GM08714 (cell line): ENCODE measurements at regions not wholly inside any gene's neighbourhood (a gene's known extent, or its start where the extent isn't known, plus 50 kb on each side); places are given as distances from the start of the nearest gene placed in this dataset.

Experiments
- H3K4me3 ChIP-seq: fragments of 200-500 bp; sonication (Bioruptor generic); 2 replicates; pipeline ENCODE4 v1.5.1; 2014; ENCODE audit warnings: mild to moderate bottlenecking, low read length, inconsistent platforms
- ZNF274 ChIP-seq: IDR thresholded peaks from 2 replicates; pipeline ENCODE4 v1.6.1; 2012; ENCODE audit warnings: mild to moderate bottlenecking, low read depth, low read length

DNA sequence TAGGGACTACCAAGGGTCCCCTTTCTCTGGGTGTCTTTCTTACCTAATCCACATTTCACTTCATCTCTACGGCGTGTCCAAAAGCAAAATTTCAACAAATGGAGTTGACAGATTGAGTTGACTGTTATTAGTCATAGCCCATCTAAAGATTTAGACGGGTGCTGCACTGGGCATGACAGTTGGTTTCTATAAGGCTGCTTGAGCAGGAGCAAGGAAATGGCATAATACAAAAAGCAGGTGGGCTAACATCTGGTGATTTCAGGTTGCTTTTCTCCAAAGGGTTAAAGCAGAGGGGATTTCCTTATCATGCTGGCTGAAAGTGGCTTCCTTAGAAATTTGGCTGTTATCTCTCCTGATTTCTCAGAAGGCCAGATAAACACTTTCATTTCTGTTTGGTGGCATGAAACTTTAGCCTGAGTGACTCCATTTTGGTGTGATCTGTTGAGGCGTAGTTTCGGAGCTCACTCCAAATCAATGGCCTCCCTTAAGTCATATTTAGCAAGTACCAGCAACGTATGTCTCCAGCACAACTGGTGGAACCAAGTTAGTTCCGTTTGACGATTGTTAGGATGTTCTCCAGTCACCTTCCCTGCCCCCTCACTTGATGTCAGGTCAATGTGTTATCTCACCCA, 440.4 kb downstream of the FGF9 start:
- H3K4me3 ChIP-seq, result no peak overlapping the region
- TF ChIP-seq ZNF274, result no peak

DNA sequence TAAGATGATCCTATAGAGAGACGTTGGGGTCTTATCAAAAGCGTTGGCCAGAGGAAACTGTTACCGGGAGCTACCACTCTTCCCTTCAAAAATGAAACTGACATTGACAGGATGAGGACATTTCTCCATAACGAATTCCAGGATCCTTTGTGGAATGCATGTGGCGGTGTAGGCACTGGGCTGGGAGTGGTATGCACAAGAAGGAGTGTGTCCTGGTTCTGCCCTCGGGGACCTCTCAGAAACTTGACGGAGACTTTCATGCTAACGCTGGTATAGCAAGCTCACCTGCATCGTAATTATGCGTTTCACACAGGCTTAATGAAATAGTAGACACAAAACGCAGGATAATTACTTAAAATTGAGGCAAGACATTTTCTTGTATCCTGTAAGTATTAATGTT, 441.1 kb downstream of the FGF9 start:
- no peak overlapping the region for H3K4me3 ChIP-seq
- no peak for TF ChIP-seq ZNF274

DNA sequence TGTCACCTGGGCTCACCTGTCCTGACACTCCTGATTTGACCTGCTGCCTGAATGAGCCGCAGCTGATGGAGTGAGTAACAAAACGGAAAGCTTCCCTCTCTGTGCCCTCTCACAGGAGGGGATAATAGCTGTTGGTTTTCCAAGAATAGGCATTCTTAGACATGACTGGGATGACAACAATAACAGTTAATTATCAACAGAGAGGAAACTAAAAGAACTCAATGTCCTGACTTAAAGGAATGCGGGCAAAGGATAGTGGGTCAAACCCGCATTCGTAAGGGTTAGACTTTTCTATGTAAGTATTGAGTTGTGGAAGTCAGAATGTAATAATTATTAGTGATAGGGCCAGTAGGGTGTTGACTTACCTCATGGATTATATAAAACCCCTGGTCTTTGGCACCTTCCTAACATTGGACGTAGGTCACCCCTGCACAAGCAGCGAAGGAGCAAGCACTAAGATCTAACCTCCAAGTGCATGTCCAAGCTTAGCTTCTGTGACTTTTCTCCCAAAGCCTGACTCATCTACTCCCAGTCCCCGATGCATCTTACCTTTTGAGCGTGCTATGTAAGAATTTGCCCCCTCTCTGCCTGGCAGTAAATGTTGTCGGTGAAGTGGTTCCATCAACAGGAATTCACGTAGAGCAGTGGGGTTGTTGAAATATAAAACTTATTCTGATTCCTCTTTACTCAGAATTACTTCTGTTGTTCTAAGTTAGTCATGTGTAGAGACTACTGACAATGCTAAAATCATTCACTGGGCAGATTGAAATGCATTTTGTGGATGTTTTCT, 442.3 kb downstream of the FGF9 start:
- H3K4me3 ChIP-seq, result no peak overlapping the region
- TF ChIP-seq ZNF274, result no peak

DNA sequence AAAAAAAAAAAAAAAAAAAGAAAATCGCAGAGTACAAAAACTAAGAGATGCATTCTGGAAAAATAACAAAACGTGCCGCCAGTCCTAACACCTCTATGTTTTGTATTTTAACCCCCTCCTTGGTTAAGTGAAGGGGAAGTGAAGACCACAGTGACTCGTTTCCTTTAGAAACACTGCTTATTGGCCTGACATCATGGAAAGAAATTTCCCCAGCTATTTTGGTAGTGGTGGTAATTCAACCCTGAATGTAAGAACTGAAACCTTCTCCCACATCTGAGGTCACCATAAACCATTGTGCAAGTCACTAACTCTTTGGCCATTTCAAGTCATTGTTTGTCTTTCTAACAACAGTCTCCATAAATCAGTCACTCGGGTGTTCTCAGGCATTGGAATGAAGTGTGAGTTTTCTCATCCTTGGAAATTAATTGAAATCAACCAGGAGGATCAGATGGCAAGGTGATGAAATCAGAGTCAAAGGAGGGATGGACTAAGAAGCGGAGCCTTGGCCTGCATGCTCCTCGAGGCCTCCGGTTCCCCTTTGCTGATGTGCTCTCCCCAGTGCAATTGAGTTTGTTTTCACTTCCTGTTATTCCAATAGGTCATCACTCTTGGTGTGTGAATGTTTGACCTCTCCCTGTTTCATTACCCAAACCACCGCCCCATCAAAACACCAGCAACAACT, 443.9 kb downstream of the FGF9 start:
- no peak for TF ChIP-seq ZNF274
- peak overlapping the region; percentile 53; the same call in 1 of the 2 replicates for H3K4me3 ChIP-seq

DNA sequence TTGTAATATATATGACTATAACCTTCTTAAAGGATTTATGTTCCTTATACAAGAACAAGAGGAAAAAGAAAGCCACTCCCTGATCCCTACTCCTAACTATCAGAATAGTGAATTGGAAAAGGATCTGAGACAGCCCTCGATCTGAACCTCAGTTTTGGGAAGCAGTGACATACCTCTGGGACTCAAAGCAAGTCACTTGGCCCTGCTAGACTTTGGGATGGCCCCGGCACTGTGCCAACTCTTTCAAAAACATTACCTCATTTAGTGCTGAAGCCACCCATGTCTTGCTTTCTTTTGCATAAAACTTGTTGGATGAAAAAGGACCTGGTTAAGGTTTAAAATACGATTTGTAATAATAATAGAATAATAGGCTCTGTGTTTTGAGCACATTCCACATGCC, 447.3 kb downstream of the FGF9 start:
- no peak overlapping the region for H3K4me3 ChIP-seq
- TF ChIP-seq ZNF274, result no peak

DNA sequence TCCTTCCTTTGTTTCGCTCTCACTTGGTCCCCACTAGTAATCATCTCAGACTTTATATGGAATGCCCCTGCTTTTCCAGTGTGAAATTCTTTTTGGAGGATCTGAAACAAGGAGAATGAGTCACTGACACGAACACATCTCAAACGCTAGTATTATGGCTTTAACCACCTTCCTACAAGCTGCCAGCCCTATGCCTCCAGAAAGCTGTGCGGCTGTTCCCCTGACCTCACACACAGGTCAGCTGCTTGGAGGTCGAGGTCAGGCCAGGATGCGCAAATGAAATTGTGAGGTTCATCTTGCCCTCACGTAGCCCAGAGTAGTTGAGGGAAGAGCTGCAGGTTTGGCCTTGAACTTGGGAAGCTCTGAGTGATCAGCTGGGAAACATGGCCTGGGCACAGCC, 449.8 kb downstream of the FGF9 start:
- H3K4me3 ChIP-seq, result no peak overlapping the region
- TF ChIP-seq ZNF274, result no peak

DNA sequence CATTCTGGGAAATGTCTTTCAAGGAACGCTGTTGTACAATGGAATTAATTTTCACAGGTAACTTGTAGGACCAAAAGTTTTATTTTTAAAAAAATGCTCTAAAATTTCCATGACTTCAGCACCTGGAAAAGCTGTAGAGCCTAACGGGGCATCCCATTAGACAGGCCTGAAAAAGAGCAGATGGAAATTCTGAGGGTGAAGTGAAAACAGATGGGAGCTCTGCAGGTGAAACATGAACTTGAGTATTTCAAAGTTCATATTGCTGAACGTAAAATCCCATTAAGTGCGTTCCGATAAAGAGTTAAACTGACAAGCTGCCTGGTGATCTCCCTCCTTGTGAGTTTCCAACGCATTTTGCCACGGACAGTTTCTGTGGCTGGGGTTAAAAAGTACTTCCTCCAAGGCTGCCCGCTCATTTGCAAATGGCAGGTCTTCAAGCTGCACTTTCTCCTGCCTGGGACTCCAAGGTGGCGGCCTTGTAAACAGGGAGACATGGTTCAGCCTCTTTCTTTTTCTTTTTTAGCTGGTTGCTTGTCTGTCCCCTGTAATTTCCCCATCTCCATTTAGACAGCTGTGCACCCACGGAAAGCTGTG, 450.4 kb downstream of the FGF9 start:
- TF ChIP-seq ZNF274, result no peak
- no peak overlapping the region for H3K4me3 ChIP-seq

DNA sequence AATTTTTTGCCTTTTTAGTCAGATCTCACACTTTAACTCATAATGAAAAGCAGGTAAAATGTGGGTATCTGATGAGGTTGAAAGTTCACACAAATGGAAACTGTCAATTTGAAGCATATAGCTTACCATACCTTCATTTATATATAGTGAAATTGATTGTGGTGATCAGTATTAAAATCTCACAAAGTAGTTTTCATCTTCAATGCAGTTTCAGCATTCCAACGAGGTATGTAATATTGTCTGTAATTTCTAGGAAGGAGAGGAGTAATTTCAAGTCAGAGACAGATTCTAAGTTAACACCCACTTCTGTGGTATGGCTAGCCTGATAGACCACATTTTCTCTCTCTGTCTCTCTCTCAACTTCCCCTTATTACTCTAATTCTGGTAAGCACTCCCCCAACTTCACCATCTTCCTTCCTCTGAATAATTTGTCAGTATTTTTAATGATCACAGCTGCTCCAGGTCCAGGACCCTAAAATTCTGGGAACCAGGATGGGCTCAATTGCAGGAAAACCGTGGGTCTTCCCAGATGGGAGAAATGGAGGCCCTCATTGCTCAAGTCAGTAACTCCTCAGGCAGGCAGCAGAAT, 455.7 kb downstream of the FGF9 start:
- no peak for TF ChIP-seq ZNF274
- H3K4me3 ChIP-seq, result no peak overlapping the region

DNA sequence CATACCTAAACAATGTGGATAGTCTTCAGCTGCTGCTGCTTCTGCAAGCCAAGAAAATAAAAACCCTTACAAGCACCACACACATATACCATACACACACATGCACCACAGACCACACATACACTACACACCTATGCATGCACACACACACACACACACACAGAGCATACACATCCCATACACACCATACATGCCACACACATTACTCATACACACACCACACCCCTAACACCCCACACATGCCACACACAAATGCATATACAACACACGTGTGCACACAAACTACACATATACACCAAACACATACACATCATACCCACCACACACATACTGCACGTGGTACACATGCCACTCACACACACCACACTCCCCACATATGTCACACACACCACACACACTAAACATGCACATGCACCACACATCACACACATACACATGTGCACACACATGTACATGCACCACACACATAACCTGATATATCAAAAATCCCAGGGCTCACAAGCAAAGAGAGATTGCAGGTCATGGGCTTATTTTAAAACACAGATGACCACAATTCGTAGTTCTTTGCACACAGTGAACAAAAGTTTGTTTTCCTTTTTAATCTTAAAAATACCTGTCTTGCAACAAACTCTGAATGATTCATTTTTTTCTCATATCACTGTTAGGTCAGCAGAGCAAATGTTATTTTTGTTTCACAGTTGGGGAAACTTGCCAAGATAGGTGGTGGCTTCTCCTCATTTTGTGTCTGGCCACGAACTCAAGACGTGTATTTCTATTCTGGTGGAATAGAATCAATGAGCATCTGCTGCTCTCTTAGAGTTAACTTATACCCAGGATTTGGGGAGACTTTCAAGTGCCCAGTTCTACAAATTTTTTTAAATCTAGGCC, 456.6 kb downstream of the FGF9 start:
- no peak for TF ChIP-seq ZNF274
- H3K4me3 ChIP-seq, result no peak overlapping the region

DNA sequence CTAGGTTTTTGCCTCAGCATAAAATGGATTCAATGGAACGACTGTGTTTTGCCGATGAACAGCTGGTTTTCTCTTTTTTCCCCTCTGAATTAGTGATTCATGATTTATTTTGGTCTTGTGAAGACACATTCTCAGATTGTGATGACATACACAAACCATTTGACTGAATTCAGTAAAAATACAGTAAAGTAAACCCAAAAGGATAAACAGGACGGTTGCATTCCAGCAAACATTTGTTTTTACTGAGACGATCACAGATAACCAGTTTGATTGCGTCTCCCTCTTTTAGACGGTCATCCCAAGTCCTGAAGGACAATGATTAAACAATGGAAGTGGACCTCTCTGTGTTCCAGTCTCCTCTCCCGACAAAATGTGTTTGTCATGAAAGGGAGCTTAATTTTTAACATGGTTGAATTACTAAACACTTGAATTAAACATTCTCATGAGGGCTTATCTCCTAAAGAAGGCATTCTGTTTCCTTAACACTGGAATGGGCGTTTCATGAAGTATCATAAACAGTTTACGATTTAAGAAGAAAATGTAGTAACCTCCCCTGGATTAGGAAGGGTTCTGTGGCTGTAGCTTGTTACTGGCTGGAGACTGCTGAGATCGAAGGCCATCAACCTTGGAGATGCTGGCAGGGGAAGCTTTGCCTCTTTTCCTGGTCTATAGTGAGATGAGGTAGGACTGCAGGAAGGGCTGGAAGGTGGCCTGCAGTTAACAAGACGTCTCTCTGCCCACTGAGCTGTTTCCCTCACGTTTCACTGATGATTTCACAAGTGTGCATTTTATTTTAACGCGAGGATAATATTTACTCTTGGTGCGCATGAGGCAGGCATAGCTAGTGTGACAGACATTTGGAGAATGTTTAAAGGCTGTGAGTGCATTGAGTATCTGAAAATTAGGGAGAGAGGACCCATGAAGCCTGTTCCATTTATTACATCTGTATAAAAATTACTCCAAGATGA, 457.9 kb downstream of the FGF9 start:
- H3K4me3 ChIP-seq, result no peak overlapping the region
- TF ChIP-seq ZNF274, result no peak

DNA sequence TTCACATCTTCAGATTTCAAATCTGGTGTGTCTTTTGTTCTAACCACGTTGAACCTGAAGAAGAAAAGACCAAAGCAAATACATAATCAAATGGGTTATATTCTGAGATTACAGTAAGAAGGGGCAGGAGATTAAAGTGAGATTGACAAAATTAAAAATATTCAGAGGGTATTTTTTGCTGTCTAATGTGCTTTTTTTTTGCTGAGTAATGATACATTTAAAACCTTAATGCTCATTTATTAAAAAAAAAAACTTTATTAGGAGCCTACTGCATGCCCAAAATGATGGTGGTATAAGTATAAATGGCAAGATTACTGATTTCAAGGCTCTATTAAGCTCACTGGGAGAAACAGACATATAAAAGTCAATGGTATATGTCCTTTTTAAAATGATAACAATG, 459.4 kb downstream of the FGF9 start:
- H3K4me3 ChIP-seq, result no peak overlapping the region
- TF ChIP-seq ZNF274, result no peak

DNA sequence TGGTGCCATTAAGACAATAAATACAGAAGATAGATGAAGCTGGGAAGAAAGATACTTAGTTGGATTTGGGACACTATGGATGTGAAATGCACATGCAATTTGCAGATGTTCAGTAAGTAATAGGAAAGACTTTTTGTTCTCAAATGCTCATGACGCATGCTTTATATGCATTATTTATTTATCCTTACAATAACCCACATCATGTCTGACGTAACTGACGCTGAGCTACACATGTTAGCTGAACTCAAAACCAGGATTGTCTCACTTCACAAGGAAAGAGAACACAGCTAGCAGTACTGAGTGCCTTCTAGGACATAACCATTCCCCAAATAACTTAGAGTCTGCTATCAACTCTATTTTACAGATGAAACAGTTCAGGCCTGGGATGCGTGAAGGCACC, 463.4 kb downstream of the FGF9 start:
- no peak overlapping the region for H3K4me3 ChIP-seq
- no peak for TF ChIP-seq ZNF274
